ENCODE measurements at regions not wholly inside any gene's neighbourhood (a gene's known extent, or its start where the extent isn't known, plus 50 kb on each side); places are given as distances from the start of the nearest gene placed in this dataset.

GRCh38 chr10:125401462-125401861 is 241.1 kb upstream of the CTBP2 start:
- no peak overlapping the region for H3K4me3 ChIP-seq (ENCODE audit: low read depth, low read length)
- no peak for TF ChIP-seq CTCF (IDR thresholded peaks at IDR 0.05; ENCODE audit: insufficient read depth, low read length)
- no peak for DNase-seq (ENCODE audit: low read depth)

GRCh38 chr10:125399289-125399688 is 238.9 kb upstream of the CTBP2 start:
- no peak for DNase-seq (ENCODE audit: low read depth)
- TF ChIP-seq CTCF (IDR thresholded peaks at IDR 0.05; ENCODE audit: insufficient read depth, low read length), result no peak
- no peak overlapping the region for H3K4me3 ChIP-seq (ENCODE audit: low read depth, low read length)

GRCh38 chr10:125398270-125398669 is 237.9 kb upstream of the CTBP2 start:
- no peak overlapping the region for H3K4me3 ChIP-seq (ENCODE audit: low read depth, low read length)
- TF ChIP-seq CTCF (IDR thresholded peaks at IDR 0.05; ENCODE audit: insufficient read depth, low read length), result no peak
- no peak for DNase-seq (ENCODE audit: low read depth)

GRCh38 chr10:125397608-125398007 is 237.2 kb upstream of the CTBP2 start:
- no peak for DNase-seq (ENCODE audit: low read depth)
- TF ChIP-seq CTCF (IDR thresholded peaks at IDR 0.05; ENCODE audit: insufficient read depth, low read length), result no peak
- no peak overlapping the region for H3K4me3 ChIP-seq (ENCODE audit: low read depth, low read length)

GRCh38 chr10:125396676-125397075 is 236.3 kb upstream of the CTBP2 start:
- no peak for TF ChIP-seq CTCF (IDR thresholded peaks at IDR 0.05; ENCODE audit: insufficient read depth, low read length)
- peak; percentile 71 for DNase-seq (ENCODE audit: low read depth)

GRCh38 chr10:125392609-125393008 is 232.2 kb upstream of the CTBP2 start:
- H3K4me3 ChIP-seq (ENCODE audit: low read depth, low read length), result no peak overlapping the region
- TF ChIP-seq CTCF (IDR thresholded peaks at IDR 0.05; ENCODE audit: insufficient read depth, low read length), result no peak
- peak; percentile 18 for DNase-seq (ENCODE audit: low read depth)

More at GRCh38 chr10:125396676-125397075, 236.3 kb upstream of the CTBP2 start:
- H3K4me3 ChIP-seq (ENCODE audit: low read depth, low read length), result no peak overlapping the region

- DNase-seq (ENCODE audit: low read depth), result peak; percentile 56
- TF ChIP-seq CTCF (IDR thresholded peaks at IDR 0.05; ENCODE audit: insufficient read depth, low read length), result no peak
- no peak overlapping the region for H3K4me3 ChIP-seq (ENCODE audit: low read depth, low read length)
These were observed 231.8 kb upstream of the CTBP2 start for GRCh38 chr10:125392154-125392553.

All from fibroblast of the aortic adventitia (primary cell).